Left lobe of liver (tissue), 2 donors: ENCODE measurements at regions not wholly inside any gene's neighbourhood (a gene's known extent, or its start where the extent isn't known, plus 50 kb on each side); places are given as distances from the start of the nearest gene placed in this dataset.

Experiments used
- ATAC-seq: fragments of 200-7000 bp; cut with Tn5 transposase; one replicate; pipeline ENCODE4 v1.9.1; 2020; ENCODE audit warnings: mild to moderate bottlenecking, moderate library complexity
- DNase-seq: peaks from one replicate; pipeline ENCODE4 v3.0.0-alpha.2; 2020; ENCODE audit warnings: low spot score
- donor health status: DM: no; HTN: no; CAD: no; lungs with moderate emphysema.
- donor health status: DM: no; HTN: yes; CAD: no.

GRCh38 chr9:99513441-99514112, 291.5 kb downstream of the SEC61B start:
- DNase-seq (no peak), ATAC-seq (peak; percentile 88)

GRCh38 chr9:99515093-99515492, 293.0 kb downstream of the SEC61B start:
- ATAC-seq (peak; percentile 26), DNase-seq (no peak)

GRCh38 chr9:99515895-99516656, 294.0 kb downstream of the SEC61B start:
- ATAC-seq (no peak), DNase-seq (no peak)

DNA sequence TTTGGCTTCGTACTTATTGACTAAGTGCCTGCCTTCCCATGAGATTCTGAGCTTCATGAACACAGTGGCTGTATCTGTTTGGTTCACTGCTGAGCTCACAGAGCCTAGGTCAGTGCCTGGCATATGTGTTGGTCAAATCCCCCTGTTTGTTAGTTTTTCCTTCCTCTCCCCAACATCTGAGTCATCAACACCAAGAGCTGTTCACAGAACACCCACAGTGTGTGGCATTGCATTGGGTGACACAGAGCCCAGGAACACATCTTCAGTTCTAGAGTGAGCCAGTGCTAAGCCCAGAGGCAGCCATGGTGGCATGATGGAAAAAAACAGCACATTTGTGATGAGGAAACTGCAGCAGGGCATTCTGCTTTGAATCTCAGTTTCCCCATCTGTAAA, 294.6 kb downstream of the SEC61B start:
- no peak for ATAC-seq
- DNase-seq = no peak

GRCh38 chr9:99523838-99524237, 297.8 kb upstream of the NR4A3 start:
- DNase-seq = no peak
- ATAC-seq = no peak

DNA sequence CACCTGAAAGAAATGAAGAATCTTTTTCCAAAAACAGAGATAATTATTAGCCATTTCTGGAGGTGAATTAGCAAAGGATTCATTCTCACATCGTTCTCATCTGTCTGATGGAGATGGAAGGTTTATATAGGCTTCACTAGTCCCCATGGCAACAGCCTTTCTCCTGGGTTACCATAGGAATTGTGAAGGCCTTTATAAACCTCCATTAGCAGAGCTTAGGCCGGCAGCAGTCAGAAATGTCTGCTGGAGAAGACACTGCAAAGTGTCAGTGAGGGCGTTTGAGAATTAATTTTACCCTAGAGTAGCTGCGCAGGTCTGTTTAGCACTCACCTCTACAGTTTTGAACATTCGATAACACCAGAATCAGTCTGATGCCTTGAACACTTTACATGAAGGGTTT, 290.4 kb upstream of the NR4A3 start:
- ATAC-seq (no peak), DNase-seq (no peak)

DNA sequence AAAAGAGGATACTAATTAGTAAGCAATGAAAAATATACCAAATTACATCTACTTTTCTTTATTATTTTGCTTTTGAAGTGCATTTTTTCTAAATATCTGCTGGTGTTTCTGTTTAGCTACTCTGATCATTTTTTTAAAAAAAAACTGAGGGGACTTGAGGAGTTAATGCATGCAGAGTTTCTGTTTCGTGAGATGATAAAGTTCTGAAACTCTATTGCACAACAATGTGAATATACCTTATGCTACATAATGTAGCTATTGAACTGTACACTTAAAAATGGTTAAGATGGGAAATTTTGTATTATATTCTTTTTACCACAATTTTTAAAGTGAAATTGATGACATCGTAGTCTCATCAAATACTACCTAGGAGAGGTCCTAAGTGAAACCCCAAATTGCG, 288.3 kb upstream of the NR4A3 start:
- no peak for DNase-seq
- ATAC-seq = no peak

GRCh38 chr9:99537996-99538395, 283.7 kb upstream of the NR4A3 start:
- ATAC-seq (no peak), DNase-seq (no peak)

GRCh38 chr9:99544526-99544925, 277.2 kb upstream of the NR4A3 start:
- no peak for DNase-seq
- no peak for ATAC-seq

GRCh38 chr9:99549441-99549840, 272.2 kb upstream of the NR4A3 start:
- ATAC-seq (no peak), DNase-seq (no peak)

DNA sequence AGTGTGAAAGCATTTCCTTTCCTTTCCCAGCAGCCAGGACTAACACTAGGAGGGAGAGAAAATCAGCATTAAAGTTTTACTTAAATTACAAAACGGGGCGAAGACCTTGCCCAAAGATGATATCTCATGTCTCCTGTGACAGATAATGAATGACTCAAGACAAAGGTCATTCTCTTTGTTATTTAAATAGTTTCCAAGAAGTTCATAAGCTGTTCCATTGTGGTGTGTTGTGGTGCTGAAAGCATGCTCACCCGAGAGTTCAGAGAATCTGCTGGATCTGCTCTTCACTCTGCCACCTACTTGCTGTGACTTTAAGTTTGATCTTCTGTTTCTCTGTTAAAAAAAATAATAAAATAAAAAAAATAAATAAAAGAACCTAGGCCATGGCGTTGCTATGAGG, 265.9 kb upstream of the NR4A3 start:
- ATAC-seq (no peak), DNase-seq (no peak)

- no peak for ATAC-seq
Measured at GRCh38 chr9:99556998-99557397, 264.7 kb upstream of the NR4A3 start.

DNA sequence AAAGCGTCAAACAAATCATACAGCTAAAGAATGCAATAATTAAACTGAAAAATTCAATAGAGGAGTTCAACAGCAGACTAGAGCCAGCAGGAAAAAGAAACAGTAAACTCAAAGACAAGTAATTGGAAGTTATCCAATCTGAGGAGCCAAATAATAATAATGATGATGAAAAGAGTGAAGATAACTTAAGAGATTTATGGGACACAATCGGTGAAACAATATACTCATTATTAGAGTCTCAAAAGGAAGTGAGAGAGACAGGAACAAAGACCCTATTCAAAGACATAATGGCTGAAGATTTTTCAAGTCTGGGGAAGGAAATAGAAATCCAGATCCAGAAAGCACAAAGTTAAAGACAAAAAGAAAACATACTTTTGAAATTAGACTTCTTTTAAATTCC, 263.9 kb upstream of the NR4A3 start:
- ATAC-seq = no peak
- DNase-seq = no peak

More at GRCh38 chr9:99556998-99557397, 264.7 kb upstream of the NR4A3 start:
- no peak for DNase-seq

DNA sequence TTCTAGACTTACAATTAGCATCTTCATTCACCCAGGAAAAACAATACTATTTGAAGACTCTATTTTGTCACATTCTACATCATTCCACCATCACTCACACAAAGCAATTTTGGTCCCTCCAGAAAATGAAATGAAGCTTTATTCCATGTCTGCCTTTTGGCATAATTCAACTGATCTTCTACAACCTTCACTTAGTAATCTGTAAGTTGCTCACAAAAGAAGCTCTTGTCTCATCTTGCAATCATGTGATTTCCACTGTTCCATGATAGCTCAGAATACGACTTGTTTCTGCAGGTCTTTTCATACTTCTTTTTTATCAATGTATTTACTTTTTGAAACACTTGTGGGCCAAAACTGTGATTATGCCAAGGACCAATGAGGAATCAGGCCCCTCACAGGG, 261.9 kb upstream of the NR4A3 start:
- ATAC-seq (no peak), DNase-seq (no peak)

- ATAC-seq (no peak), DNase-seq (no peak)
Measured at GRCh38 chr9:99560561-99560960, 261.1 kb upstream of the NR4A3 start.

DNA sequence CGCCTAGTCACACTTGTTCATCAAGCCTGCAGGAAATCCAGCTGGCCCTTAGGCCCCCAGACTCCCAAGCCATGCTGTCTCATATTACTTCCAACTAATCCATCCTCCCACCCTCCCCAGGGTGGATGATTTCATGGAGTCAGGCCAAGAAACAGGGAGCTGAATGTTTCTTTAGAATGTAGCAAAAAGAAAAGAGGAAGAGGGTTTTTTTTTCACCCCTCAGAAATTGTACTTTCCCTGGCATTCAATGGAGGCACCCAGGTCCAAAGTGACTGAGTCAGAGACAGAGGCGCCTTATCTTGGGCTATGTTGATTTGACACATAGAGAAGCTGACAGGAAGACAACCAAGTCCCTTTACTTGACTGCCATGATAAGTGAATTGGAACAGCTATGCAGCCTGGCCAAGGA, 260.2 kb upstream of the NR4A3 start:
- ATAC-seq (no peak), DNase-seq (no peak)

DNA sequence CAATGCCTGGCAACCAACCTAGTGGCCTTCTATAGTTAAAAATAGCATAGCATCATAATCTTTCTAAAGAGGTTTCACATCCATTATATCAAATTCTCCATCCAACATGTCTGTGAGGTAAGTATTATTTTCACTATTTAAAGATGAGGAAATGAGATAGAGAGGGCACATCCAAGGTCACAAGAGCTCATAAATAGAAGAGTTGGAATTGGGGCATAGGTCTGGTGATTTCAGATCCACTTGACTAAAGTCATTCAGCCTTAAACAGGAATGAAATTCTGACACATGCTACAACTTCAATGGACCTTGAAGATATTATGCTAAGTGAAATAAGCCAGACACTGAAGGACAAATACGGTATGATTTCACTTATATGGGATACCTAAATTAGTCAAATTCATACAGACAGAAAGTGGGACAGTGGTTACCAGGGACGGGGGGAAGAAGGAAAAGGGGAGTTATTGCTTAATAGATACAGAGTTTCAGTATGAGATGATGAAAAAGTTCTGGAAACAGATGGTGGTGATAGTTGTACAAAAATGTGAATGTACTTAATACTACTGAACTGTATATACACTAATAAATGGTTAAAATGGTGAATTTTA, 259.6 kb upstream of the NR4A3 start:
- ATAC-seq (no peak), DNase-seq (no peak)

GRCh38 chr9:99563364-99563763, 258.3 kb upstream of the NR4A3 start:
- ATAC-seq = no peak

GRCh38 chr9:99565203-99565602, 256.5 kb upstream of the NR4A3 start:
- DNase-seq (no peak), ATAC-seq (no peak)

More at GRCh38 chr9:99563364-99563763, 258.3 kb upstream of the NR4A3 start:
- no peak for DNase-seq

- no peak for ATAC-seq
Measured at GRCh38 chr9:99567436-99567835, 254.2 kb upstream of the NR4A3 start.

DNA sequence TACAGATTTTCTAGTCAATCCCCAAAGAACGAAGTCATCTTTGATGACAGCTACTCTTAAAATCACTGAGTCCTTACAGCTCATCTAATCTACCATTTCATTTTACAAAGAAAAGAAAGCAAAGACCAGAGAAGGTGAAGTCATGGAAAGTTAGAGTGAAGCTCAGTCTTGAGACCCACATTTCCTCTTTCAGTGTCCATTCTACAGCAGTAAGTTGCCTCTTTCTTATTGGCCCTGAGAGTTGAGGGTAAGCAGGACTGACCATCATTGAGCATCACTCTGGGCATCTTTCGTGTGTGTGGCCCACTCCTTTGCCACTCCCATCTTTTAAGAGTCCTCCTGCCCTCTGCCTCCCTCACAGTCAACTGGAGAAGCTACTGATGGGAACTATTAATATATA, 251.8 kb upstream of the NR4A3 start:
- ATAC-seq = no peak
- DNase-seq = no peak

More at GRCh38 chr9:99567436-99567835, 254.2 kb upstream of the NR4A3 start:
- no peak for DNase-seq

DNA sequence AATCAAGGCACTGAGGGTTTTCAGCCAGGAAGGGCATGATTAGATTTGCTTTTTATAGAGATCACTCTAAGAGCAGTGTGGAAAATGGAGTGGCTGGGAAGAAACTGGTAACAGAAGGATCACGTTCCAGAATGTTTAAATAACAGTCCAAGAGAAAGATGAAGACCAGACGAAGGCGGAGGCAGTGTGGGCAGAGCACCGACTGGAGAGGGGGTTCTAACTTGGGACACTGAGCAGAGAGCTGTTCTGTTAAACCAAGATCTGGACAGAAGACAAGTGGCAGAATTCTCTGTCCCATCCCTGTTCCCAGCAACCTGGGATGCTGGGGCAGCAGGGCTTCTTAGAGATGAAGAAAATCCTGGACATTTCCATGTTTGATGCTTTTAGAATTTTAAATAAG, 249.1 kb upstream of the NR4A3 start:
- ATAC-seq (no peak), DNase-seq (no peak)
